ENCODE measurements at regions not wholly inside any gene's neighbourhood (a gene's known extent, or its start where the extent isn't known, plus 50 kb on each side); places are given as distances from the start of the nearest gene placed in this dataset.

DNA sequence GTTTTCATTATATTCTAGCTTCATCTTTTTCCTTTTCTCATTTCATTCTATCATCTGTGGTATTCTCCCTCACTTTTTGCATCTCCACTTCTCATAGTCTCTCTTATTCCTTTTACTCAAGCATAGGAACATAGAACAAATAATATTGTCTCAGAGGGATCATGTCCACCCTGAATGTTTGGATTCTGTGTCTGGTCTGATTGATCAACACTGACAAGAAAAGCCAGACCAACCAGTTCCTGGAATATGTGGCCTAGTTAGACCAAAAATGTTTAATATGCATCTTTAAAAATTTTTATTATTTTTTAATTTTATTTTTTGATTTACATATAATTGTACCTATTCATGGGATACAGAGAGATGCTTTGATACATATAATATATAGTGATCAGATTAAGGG, 212.0 kb upstream of the ALCAM start:
- H3K27ac ChIP-seq (ENCODE audit: low read depth, low read length), result no peak overlapping the region
- no peak overlapping the region for H3K9ac ChIP-seq (ENCODE audit: low read length)
- H3K4me3 ChIP-seq (ENCODE audit: low read length), result no peak overlapping the region
- H3K36me3 ChIP-seq (ENCODE audit: control insufficient read depth, insufficient read depth, low read length), result no peaks in the 10 kb centered on the region
- no peaks in the 10 kb centered on the region for H3K4me1 ChIP-seq (ENCODE audit: control insufficient read depth, insufficient read depth, low read length)
- H3K27me3 ChIP-seq (ENCODE audit: control insufficient read depth, insufficient read depth, low read length), result no peaks in the 10 kb centered on the region

DNA sequence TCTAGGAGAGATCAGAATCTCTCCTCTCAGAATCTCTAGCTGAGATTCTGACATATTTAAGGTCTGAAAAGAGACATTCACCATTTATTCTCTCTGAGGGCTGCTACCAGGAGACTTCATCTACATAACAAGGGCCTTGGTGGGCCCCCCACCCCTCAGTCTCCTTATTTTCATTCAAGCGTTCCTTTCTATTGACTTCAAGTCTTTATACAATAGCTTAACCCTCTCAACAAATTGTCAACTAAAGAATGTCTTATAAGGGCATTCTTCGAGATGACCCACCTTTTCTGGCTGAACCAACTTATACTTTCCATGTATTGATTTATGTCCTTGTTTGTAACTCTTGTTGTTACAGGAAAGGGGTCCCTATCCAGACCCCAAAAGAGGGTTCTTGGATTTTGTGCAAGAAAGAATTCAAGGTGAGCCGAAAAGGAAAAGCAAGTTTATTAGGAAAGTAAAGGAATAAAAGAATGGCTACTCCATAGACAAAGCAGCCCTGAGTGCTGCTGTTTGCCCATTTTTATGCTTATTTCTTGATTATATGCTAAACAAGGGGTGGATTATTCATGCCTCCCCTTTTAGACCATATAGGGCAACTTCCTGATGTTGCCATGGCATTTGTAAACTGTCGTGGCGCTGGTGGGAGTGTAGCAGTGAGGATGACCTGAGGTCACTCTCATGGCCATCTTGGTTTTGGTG, 209.5 kb upstream of the ALCAM start:
- H3K4me1 ChIP-seq (ENCODE audit: control insufficient read depth, insufficient read depth, low read length), result no peaks in the 10 kb centered on the region
- H3K4me3 ChIP-seq (ENCODE audit: low read length), result no peak overlapping the region
- H3K36me3 ChIP-seq (ENCODE audit: control insufficient read depth, insufficient read depth, low read length), result no peaks in the 10 kb centered on the region

DNA sequence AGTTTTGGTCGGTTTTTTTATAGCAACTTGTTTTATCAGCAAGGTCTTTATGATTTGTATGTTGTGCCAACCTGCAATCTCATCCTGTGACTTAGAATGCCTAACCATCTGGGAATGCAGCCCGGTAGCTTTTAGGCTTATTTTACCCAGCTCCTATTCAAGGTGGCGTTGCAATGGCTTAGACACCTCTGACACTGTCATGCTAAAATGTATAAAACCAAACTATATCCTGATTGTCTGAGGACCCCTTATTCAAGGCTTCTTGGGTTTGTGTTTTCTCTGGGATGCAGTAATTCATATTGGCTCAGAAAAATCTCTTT, 209.0 kb upstream of the ALCAM start:
- H3K9ac ChIP-seq (ENCODE audit: low read length), result no peak overlapping the region
- no peak overlapping the region for H3K27ac ChIP-seq (ENCODE audit: low read depth, low read length)
- H3K36me3 ChIP-seq (ENCODE audit: control insufficient read depth, insufficient read depth, low read length), result no peaks in the 10 kb centered on the region
- H3K4me3 ChIP-seq (ENCODE audit: low read length), result no peak overlapping the region
- no peaks in the 10 kb centered on the region for H3K4me1 ChIP-seq (ENCODE audit: control insufficient read depth, insufficient read depth, low read length)
- no peaks in the 10 kb centered on the region for H3K27me3 ChIP-seq (ENCODE audit: control insufficient read depth, insufficient read depth, low read length)

More for the DNA sequence above, 209.5 kb upstream of the ALCAM start:
- no peaks in the 10 kb centered on the region for H3K27me3 ChIP-seq (ENCODE audit: control insufficient read depth, insufficient read depth, low read length)
- no peak overlapping the region for H3K27ac ChIP-seq (ENCODE audit: low read depth, low read length)
- H3K9ac ChIP-seq (ENCODE audit: low read length), result no peak overlapping the region

DNA sequence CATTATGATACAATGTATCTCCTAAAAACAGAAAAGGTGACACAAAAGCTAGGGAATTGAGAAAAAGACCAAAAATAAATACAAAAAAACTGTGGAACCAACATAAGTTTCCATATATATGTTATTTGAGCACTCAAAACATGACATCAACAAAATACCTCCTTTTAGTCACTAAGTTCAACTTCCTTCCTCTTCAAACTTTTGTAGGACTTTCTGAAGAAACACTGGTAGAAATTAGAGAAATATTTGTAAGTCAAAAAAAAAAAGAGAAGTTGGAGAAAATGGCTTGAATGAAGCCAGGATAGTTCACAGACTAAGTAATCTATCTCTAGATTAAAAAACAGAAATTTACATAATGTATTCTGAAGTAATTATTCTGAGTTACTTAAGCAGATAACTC, 208.4 kb upstream of the ALCAM start:
- no peaks in the 10 kb centered on the region for H3K36me3 ChIP-seq (ENCODE audit: control insufficient read depth, insufficient read depth, low read length)
- H3K9ac ChIP-seq (ENCODE audit: low read length), result no peak overlapping the region
- no peaks in the 10 kb centered on the region for H3K4me1 ChIP-seq (ENCODE audit: control insufficient read depth, insufficient read depth, low read length)
- no peak overlapping the region for H3K4me3 ChIP-seq (ENCODE audit: low read length)
- H3K27me3 ChIP-seq (ENCODE audit: control insufficient read depth, insufficient read depth, low read length), result no peaks in the 10 kb centered on the region
- no peak overlapping the region for H3K27ac ChIP-seq (ENCODE audit: low read depth, low read length)

DNA sequence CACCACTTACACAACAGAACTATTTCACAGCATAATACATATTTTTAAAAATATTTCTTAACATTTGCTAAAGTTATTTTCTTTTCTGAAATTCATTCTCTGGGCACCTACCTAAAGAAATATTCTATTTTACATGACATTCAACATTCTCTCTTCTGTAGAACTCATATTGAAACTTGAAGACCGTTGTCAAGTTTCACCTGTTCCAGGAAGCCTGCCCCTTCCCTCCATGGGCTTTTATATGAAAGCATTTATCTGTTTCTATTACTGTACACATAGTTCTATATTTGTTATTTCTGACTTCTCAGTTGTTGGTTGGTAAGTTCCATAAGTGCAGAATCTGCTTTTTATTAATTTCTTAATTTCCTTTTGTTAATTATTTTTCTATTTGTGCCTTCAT, 204.3 kb upstream of the ALCAM start:
- no peaks in the 10 kb centered on the region for H3K27me3 ChIP-seq (ENCODE audit: control insufficient read depth, insufficient read depth, low read length)
- H3K9ac ChIP-seq (ENCODE audit: low read length), result no peak overlapping the region
- no peak overlapping the region for H3K27ac ChIP-seq (ENCODE audit: low read depth, low read length)
- H3K36me3 ChIP-seq (ENCODE audit: control insufficient read depth, insufficient read depth, low read length), result no peaks in the 10 kb centered on the region
- no peak overlapping the region for H3K4me3 ChIP-seq (ENCODE audit: low read length)
- no peaks in the 10 kb centered on the region for H3K4me1 ChIP-seq (ENCODE audit: control insufficient read depth, insufficient read depth, low read length)

DNA sequence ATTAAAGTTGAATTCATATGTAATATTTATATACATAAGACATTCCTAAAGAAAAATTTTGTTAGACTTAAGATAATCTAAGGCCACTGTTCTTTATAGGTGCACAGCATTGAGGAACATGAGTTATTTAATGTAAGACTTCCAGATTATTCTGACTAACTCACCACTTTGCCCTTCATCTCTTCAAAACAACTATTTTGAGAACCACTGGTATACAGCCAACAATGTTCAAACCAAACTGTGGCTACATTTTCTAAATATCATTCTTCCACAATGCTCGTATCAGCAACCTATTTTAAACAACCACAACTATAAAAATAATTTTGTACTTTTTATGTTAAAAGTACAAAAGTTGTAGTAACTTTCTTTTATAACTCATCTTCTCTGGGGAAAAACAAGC, 199.8 kb upstream of the ALCAM start:
- H3K9ac ChIP-seq (ENCODE audit: low read length), result no peak overlapping the region
- no peaks in the 10 kb centered on the region for H3K4me1 ChIP-seq (ENCODE audit: control insufficient read depth, insufficient read depth, low read length)
- H3K36me3 ChIP-seq (ENCODE audit: control insufficient read depth, insufficient read depth, low read length), result no peaks in the 10 kb centered on the region
- H3K4me3 ChIP-seq (ENCODE audit: low read length), result no peak overlapping the region
- H3K27me3 ChIP-seq (ENCODE audit: control insufficient read depth, insufficient read depth, low read length), result no peaks in the 10 kb centered on the region
- H3K27ac ChIP-seq (ENCODE audit: low read depth, low read length), result no peak overlapping the region

DNA sequence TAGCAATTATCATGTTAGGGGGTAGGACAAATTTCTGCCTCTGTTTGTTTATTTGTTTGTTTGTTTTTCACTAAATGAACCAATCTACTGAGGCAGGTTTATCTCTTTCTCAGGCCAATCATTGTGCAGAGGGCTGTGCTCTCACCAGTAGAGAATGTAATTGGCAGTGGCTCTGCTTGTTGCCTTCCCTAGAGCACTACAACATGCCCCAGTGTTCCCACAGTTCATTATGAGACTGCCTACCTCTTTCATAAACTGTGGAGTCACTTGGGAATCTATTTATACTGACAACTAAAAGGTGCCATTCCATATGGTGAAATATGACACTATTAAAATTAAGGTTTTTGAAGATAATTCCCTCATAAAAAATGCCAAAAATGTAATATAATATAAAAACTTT, 196.3 kb upstream of the ALCAM start:
- Histone ChIP-seq H3K36me3 (ENCODE audit: control insufficient read depth, insufficient read depth, low read length) (no peaks in the 10 kb centered on the region), H3K4me3 (ENCODE audit: low read length) (no peak overlapping the region), H3K9ac (ENCODE audit: low read length) (no peak overlapping the region), H3K27me3 (ENCODE audit: control insufficient read depth, insufficient read depth, low read length) (no peaks in the 10 kb centered on the region), H3K4me1 (ENCODE audit: control insufficient read depth, insufficient read depth, low read length) (no peaks in the 10 kb centered on the region), H3K27ac (ENCODE audit: low read depth, low read length) (no peak overlapping the region)

DNA sequence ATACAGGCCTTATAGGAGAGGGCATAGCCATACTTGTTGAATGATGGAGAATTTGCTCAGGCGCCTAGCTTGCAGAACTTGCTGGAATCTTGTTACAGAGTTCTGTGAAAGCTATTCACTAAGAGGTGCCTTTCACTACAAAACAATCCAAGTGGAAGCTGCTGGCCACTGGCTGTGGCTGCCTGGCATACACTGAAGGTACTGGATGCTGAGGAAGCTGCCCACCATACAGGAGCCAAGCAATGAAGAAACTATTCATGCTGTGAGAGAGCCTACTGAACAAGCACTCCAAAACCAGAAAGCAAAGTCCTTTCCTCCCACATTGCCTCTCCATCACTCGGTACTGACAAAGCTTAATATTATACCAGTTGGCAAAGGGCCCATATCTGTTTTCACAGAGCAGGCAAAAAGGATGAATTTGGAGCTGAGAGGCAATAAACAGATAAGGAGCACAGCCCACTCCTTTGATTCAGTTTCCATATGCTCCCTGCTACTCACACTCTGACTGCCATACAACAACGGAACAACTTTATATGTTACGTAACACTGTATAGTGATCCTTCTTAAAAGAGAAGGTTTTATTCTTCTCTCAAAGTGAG, 192.6 kb upstream of the ALCAM start:
- Histone ChIP-seq H3K4me1 (ENCODE audit: control insufficient read depth, insufficient read depth, low read length) (no peaks in the 10 kb centered on the region), H3K27me3 (ENCODE audit: control insufficient read depth, insufficient read depth, low read length) (no peaks in the 10 kb centered on the region), H3K36me3 (ENCODE audit: control insufficient read depth, insufficient read depth, low read length) (no peaks in the 10 kb centered on the region), H3K9ac (ENCODE audit: low read length) (no peak overlapping the region), H3K27ac (ENCODE audit: low read depth, low read length) (no peak overlapping the region), H3K4me3 (ENCODE audit: low read length) (no peak overlapping the region)

DNA sequence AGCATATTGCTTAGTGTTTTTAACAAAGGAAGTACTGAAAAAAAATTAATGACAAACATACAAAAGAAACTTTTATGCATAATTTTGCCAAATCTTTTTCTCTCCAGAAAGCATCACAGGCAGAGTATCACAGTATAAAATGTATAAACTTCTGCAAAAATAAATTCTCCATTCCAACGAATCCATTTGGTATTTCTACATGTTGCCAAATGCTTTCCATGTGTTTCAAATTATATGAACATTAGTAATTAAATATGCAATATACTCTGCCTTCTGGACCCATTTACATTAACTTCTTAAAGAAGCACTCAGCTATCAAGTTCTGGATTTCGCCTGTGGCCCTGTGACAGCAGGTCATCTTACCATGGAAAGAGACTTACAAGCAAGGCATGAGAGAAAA, 189.1 kb upstream of the ALCAM start:
- Histone ChIP-seq H3K9ac (ENCODE audit: low read length) (no peak overlapping the region), H3K27me3 (ENCODE audit: control insufficient read depth, insufficient read depth, low read length) (no peaks in the 10 kb centered on the region), H3K4me1 (ENCODE audit: control insufficient read depth, insufficient read depth, low read length) (no peaks in the 10 kb centered on the region), H3K27ac (ENCODE audit: low read depth, low read length) (no peak overlapping the region), H3K4me3 (ENCODE audit: low read length) (no peak overlapping the region), H3K36me3 (ENCODE audit: control insufficient read depth, insufficient read depth, low read length) (no peaks in the 10 kb centered on the region)

DNA sequence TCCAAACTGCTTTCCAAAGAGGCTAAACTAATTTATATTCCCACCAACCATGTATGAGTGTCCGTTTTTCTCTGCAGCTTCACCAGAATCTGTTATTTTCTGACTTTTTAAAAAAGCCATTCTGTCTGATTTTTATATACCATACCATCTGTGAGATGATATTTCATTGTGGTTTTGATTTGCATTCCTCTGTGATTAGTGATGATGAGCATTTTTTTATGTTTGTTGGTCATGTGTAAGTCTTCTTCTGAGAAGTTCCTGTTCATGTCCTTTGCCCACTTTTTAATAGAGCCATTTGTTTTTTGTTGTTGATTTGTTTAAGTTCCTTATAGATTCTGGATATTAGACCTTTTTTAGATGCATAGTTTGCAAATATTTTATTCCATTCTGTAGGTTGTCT, 179.4 kb upstream of the ALCAM start:
- no peaks in the 10 kb centered on the region for H3K4me1 ChIP-seq (ENCODE audit: control insufficient read depth, insufficient read depth, low read length)
- H3K27me3 ChIP-seq (ENCODE audit: control insufficient read depth, insufficient read depth, low read length), result no peaks in the 10 kb centered on the region
- H3K36me3 ChIP-seq (ENCODE audit: control insufficient read depth, insufficient read depth, low read length), result no peaks in the 10 kb centered on the region
- H3K9ac ChIP-seq (ENCODE audit: low read length), result no peak overlapping the region
- no peak overlapping the region for H3K27ac ChIP-seq (ENCODE audit: low read depth, low read length)
- no peak overlapping the region for H3K4me3 ChIP-seq (ENCODE audit: low read length)

DNA sequence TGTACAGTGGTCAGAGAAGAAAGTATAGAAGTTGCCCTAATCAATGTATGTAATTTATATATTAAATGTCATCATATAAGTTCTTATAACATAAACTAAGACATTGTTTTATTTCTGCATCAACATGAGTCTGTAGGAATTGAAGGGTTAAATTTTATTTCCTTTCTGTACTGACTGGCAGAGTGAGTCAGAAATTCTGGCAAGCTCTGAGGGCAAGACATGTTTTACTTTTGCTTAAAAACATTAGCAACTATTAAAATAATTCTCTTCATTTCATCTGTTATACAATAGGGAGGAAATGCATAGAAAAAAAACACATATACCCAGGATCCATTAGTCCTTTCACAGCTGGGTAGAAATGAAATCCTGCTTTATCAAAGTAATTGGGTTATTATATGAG, 171.4 kb upstream of the ALCAM start:
- Histone ChIP-seq H3K27ac (ENCODE audit: low read depth, low read length) (no peak overlapping the region), H3K4me1 (ENCODE audit: control insufficient read depth, insufficient read depth, low read length) (no peaks in the 10 kb centered on the region), H3K4me3 (ENCODE audit: low read length) (no peak overlapping the region), H3K36me3 (ENCODE audit: control insufficient read depth, insufficient read depth, low read length) (no peaks in the 10 kb centered on the region), H3K27me3 (ENCODE audit: control insufficient read depth, insufficient read depth, low read length) (no peaks in the 10 kb centered on the region), H3K9ac (ENCODE audit: low read length) (no peak overlapping the region)

DNA sequence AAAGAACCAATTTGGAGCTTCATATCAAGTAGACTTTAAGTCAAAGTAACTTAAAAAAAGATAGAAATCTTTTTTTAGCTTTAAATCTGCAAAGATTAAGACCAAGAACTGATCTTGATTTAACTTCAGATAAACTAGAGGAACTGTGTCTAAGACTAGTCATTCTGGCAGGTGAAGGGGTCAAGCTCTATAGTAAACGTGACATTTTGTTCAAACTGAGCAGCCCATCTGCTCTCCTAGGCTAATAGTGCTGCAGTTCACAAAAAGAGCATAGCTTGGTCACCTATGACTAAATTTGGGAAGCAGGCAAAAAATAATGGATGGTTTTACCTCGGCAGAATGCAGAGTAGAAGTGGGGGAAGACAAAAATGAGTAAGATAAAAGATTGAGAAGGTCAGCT, 168.8 kb upstream of the ALCAM start:
- H3K36me3 ChIP-seq (ENCODE audit: control insufficient read depth, insufficient read depth, low read length), result no peaks in the 10 kb centered on the region
- no peaks in the 10 kb centered on the region for H3K27me3 ChIP-seq (ENCODE audit: control insufficient read depth, insufficient read depth, low read length)
- H3K4me1 ChIP-seq (ENCODE audit: control insufficient read depth, insufficient read depth, low read length), result no peaks in the 10 kb centered on the region
- no peak overlapping the region for H3K4me3 ChIP-seq (ENCODE audit: low read length)
- H3K9ac ChIP-seq (ENCODE audit: low read length), result no peak overlapping the region
- no peak overlapping the region for H3K27ac ChIP-seq (ENCODE audit: low read depth, low read length)

DNA sequence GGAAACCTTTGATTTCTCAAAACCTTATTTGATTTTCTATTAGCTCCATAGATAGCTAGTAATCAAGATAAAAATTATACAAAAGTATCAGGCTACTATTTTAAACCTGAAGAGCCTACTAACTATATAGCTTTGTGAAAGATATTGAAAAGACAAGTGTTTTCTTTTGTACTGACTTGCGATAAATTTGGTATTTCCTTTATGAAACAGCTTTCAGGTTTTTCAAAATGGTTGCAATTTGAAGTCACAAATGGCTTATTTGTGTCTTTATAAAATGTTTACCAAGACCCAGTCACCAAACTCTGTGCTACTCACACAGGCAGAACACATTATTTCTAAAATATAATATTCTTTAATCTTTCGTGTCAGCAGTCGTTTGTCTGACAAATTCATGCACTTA, 167.5 kb upstream of the ALCAM start:
- Histone ChIP-seq H3K27ac (ENCODE audit: low read depth, low read length) (no peak overlapping the region), H3K4me3 (ENCODE audit: low read length) (no peak overlapping the region), H3K4me1 (ENCODE audit: control insufficient read depth, insufficient read depth, low read length) (no peaks in the 10 kb centered on the region), H3K36me3 (ENCODE audit: control insufficient read depth, insufficient read depth, low read length) (no peaks in the 10 kb centered on the region), H3K27me3 (ENCODE audit: control insufficient read depth, insufficient read depth, low read length) (no peaks in the 10 kb centered on the region), H3K9ac (ENCODE audit: low read length) (no peak overlapping the region)

All from rectal smooth muscle tissue (tissue), 1 donor.